ENCODE measurements at regions not wholly inside any gene's neighbourhood (a gene's known extent, or its start where the extent isn't known, plus 50 kb on each side); places are given as distances from the start of the nearest gene placed in this dataset.
A peak's percentile ranks its signal among the peaks of the same experiment; 100 is the strongest.

GRCh38 chr11:10382518-10382917 lies 72.5 kb upstream of the AMPD3 start:
- Histone ChIP-seq H3K27ac (replicated peaks in 1 of 4) (no peak overlapping the region), H3K36me3 (no peaks in the 10 kb centered on the region), H3K27me3 (no peaks in the 10 kb centered on the region), H3K4me1 (peaks cover 13 to 60% (median 38%) of the 10 kb centered on the region in 4 donors), H3K9me3 (no peaks in the 10 kb centered on the region), H3K4me3 (no peak overlapping the region)
- DNase-seq (ENCODE audit: extremely low spot score) = peak; percentile 80
- WGBS = 79% methylated on average over 6 of the region's 6 CpGs
- TF ChIP-seq POLR2AphosphoS5 (IDR thresholded peaks at IDR 0.05) (no peak), CTCF (IDR thresholded peaks at IDR 0.05) (no peak), EP300 (IDR thresholded peaks at IDR 0.05) (no peak), POLR2A (IDR thresholded peaks at IDR 0.05; ENCODE audit: low read depth) (no peak)
- intact Hi-C loops (cut with DNase I) = no loop called here

DNA sequence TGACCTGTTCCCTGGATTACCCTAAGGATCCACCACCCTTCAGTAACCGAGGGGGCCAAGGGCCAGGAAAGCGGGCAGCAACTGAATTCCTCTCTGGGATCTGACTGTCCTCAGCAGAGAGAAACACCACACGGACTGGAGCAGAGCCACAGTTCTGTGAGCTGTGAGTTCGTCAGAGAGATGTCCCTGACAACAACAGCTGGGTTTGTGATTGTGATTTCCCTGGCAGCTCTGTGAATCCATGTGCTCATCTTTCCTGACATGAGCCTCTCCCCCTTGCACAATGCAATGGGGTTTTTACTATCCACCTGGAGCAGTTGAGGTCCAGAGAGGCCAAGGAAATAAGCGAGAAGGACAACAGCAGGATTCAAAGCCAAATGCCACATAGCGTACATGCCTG lies 69.4 kb upstream of the AMPD3 start:
- 45% methylated on average over 6 of the region's 6 CpGs for WGBS
- Histone ChIP-seq H3K36me3 (no peaks in the 10 kb centered on the region), H3K4me1 (peaks cover 10 to 59% (median 50%) of the 10 kb centered on the region in 4 donors), H3K9me3 (no peaks in the 10 kb centered on the region), H3K27ac (replicated peaks in 1 of 4) (peak overlapping the region; percentile 73 to 81 (median 78)), H3K4me3 (no peak overlapping the region), H3K27me3 (no peaks in the 10 kb centered on the region)
- peak; percentile 94 for DNase-seq (ENCODE audit: extremely low spot score)
- TF ChIP-seq EP300 (IDR thresholded peaks at IDR 0.05) (peak; percentile 40), POLR2A (IDR thresholded peaks at IDR 0.05; ENCODE audit: low read depth) (no peak), CTCF (IDR thresholded peaks at IDR 0.05) (no peak), POLR2AphosphoS5 (IDR thresholded peaks at IDR 0.05) (peak; percentile 76 to 88)
- intact Hi-C loops (cut with DNase I) = no loop called here

GRCh38 chr11:10386361-10386760 lies 68.7 kb upstream of the AMPD3 start:
- TF ChIP-seq CTCF (IDR thresholded peaks at IDR 0.05) (no peak), POLR2AphosphoS5 (IDR thresholded peaks at IDR 0.05) (no peak), EP300 (IDR thresholded peaks at IDR 0.05) (no peak)
- H3K27me3 ChIP-seq = no peaks in the 10 kb centered on the region
- no peaks in the 10 kb centered on the region for H3K36me3 ChIP-seq
- H3K4me1 ChIP-seq = peaks cover 10 to 58% (median 55%) of the 10 kb centered on the region in 4 donors
- 60% methylated on average over 5 of the region's 5 CpGs for WGBS
- peak overlapping the region; percentile 73 to 81 (median 78) for H3K27ac ChIP-seq (replicated peaks in 1 of 4)
- DNase-seq (ENCODE audit: extremely low spot score) = peak; percentile 34
- intact Hi-C loops (cut with DNase I) = no loop called here
- H3K4me3 ChIP-seq = no peak overlapping the region
- H3K9me3 ChIP-seq = no peaks in the 10 kb centered on the region

DNA sequence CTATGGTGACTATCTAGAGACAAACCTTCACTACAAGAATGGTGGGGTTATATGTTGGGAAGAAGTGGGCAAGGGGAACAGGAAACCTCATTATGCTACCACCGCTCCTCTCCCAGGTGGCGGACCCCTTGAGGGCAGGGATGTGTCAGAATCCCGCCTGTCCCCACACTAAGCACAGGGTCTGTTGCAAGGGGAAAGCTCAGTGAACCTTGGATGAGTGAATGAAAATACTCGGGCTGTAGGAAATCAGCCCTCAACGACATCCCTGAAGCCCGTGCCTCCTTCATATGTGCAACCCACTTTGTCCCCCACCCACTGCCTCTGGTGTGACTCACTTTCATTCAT lies 68.2 kb upstream of the AMPD3 start:
- Histone ChIP-seq H3K27me3 (no peaks in the 10 kb centered on the region), H3K9me3 (no peaks in the 10 kb centered on the region), H3K36me3 (no peaks in the 10 kb centered on the region), H3K4me3 (no peak overlapping the region), H3K4me1 (peaks cover 10 to 57% (median 53%) of the 10 kb centered on the region in 4 donors), H3K27ac (replicated peaks in 1 of 4) (peak overlapping the region; percentile 73 to 81 (median 78))
- no peak for TF ChIP-seq POLR2A (IDR thresholded peaks at IDR 0.05; ENCODE audit: low read depth)
- TF ChIP-seq CTCF (IDR thresholded peaks at IDR 0.05) = no peak
- no peak for TF ChIP-seq POLR2AphosphoS5 (IDR thresholded peaks at IDR 0.05)
- no peak for TF ChIP-seq EP300 (IDR thresholded peaks at IDR 0.05)
- intact Hi-C loops (cut with DNase I) = no loop called here
- 82% methylated on average over 6 of the region's 6 CpGs for WGBS
- DNase-seq (ENCODE audit: extremely low spot score) = no peak
